A549 (cell line): ENCODE measurements at regions not wholly inside any gene's neighbourhood (a gene's known extent, or its start where the extent isn't known, plus 50 kb on each side); places are given as distances from the start of the nearest gene placed in this dataset.

Source experiments
- BHLHE40 ChIP-seq: IDR thresholded peaks from 2 replicates; pipeline ENCODE4 v1.6.1; 2012; ENCODE audit warnings: low read depth, low read length, inconsistent platforms
- ESRRA ChIP-seq: fragments of 150-350 bp; IDR thresholded peaks from 2 replicates; pipeline ENCODE4 v1.6.1; 2014; ENCODE audit warnings: mild to moderate bottlenecking, low read length, borderline replicate concordance
- MAZ ChIP-seq: fragments of 150-350 bp; IDR thresholded peaks from 2 replicates; pipeline ENCODE4 v1.6.1; 2014; ENCODE audit warnings: antibody characterized with exemption, low read depth, low read length, borderline replicate concordance
- MYC ChIP-seq: IDR thresholded peaks from 2 replicates; pipeline ENCODE4 v1.6.1; 2012; ENCODE audit warnings: mild to moderate bottlenecking, inconsistent platforms, low read length, improper control_type of control experiment, borderline replicate concordance
- POLR2A ChIP-seq: IDR thresholded peaks from 2 replicates; pipeline ENCODE4 v1.6.1; 2012; ENCODE audit warnings: mild to moderate bottlenecking, low read length
- RAD21 ChIP-seq, 2 experiments: fragments of >200 bp in 1 of 2; sonication (Bioruptor Twin) in 1 of 2; formaldehyde crosslinking in 1 of 2; IDR thresholded peaks in 1 of 2; conservative IDR thresholded peaks in 1 of 2; 2 replicates in 1 of 2; 3 replicates in 1 of 2; pipeline ENCODE4 v1.6.1; 2012 to 2018; ENCODE audit warnings: inconsistent platforms in 1 of 2
- TF ChIP-seq, protein P1 (sequence below): fragments of 450-650 bp; IDR thresholded peaks from 2 replicates; pipeline ENCODE4 v1.6.1; 2014; ENCODE audit warnings: antibody characterized with exemption
- TF ChIP-seq, protein P2 (sequence below): fragments of 200-600 bp; sonication (generic); IDR thresholded peaks from 2 replicates; pipeline ENCODE4 v1.6.1; 2016; ENCODE audit warnings: antibody characterized with exemption, mild to moderate bottlenecking, moderate library complexity
- TF ChIP-seq, protein P3 (sequence below): fragments of >200 bp; sonication (Bioruptor Twin); formaldehyde crosslinking; IDR thresholded peaks from 3 replicates; pipeline ENCODE4 v1.5.1; 2016

DNA sequence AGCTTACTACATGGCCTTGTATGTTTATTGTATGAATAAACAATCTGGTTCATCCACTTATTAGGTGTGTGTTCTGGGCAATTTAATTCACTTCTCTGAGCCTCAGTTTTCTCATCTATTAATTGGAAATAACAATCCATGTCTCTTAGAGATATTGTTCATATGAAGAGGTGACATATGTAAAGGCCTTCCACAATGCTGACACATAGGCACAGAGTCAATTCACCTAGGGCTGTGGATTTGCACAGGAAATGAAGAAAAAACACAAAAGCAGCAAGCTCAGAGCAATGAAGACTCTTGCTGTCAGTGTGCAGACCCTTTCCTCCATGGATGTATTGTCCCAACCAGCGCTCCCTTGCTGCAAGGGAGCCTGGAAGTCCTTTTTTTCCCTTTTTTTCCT is 195.2 kb upstream of the CAMK1G start:
- no peak for TF ChIP-seq POLR2A
- no peak for TF ChIP-seq RAD21 (conservative IDR thresholded peaks at IDR 0.05 in 1 of 2, IDR thresholded peaks at IDR 0.05 in 1 of 2)
- TF ChIP-seq, protein P1, sequence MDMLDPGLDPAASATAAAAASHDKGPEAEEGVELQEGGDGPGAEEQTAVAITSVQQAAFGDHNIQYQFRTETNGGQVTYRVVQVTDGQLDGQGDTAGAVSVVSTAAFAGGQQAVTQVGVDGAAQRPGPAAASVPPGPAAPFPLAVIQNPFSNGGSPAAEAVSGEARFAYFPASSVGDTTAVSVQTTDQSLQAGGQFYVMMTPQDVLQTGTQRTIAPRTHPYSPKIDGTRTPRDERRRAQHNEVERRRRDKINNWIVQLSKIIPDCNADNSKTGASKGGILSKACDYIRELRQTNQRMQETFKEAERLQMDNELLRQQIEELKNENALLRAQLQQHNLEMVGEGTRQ = no peak
- TF ChIP-seq, protein P2, sequence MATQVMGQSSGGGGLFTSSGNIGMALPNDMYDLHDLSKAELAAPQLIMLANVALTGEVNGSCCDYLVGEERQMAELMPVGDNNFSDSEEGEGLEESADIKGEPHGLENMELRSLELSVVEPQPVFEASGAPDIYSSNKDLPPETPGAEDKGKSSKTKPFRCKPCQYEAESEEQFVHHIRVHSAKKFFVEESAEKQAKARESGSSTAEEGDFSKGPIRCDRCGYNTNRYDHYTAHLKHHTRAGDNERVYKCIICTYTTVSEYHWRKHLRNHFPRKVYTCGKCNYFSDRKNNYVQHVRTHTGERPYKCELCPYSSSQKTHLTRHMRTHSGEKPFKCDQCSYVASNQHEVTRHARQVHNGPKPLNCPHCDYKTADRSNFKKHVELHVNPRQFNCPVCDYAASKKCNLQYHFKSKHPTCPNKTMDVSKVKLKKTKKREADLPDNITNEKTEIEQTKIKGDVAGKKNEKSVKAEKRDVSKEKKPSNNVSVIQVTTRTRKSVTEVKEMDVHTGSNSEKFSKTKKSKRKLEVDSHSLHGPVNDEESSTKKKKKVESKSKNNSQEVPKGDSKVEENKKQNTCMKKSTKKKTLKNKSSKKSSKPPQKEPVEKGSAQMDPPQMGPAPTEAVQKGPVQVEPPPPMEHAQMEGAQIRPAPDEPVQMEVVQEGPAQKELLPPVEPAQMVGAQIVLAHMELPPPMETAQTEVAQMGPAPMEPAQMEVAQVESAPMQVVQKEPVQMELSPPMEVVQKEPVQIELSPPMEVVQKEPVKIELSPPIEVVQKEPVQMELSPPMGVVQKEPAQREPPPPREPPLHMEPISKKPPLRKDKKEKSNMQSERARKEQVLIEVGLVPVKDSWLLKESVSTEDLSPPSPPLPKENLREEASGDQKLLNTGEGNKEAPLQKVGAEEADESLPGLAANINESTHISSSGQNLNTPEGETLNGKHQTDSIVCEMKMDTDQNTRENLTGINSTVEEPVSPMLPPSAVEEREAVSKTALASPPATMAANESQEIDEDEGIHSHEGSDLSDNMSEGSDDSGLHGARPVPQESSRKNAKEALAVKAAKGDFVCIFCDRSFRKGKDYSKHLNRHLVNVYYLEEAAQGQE = no peak
- no peak for TF ChIP-seq MYC
- TF ChIP-seq, protein P3, sequence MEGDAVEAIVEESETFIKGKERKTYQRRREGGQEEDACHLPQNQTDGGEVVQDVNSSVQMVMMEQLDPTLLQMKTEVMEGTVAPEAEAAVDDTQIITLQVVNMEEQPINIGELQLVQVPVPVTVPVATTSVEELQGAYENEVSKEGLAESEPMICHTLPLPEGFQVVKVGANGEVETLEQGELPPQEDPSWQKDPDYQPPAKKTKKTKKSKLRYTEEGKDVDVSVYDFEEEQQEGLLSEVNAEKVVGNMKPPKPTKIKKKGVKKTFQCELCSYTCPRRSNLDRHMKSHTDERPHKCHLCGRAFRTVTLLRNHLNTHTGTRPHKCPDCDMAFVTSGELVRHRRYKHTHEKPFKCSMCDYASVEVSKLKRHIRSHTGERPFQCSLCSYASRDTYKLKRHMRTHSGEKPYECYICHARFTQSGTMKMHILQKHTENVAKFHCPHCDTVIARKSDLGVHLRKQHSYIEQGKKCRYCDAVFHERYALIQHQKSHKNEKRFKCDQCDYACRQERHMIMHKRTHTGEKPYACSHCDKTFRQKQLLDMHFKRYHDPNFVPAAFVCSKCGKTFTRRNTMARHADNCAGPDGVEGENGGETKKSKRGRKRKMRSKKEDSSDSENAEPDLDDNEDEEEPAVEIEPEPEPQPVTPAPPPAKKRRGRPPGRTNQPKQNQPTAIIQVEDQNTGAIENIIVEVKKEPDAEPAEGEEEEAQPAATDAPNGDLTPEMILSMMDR = no peak
- no peak for TF ChIP-seq MAZ
- no peak for TF ChIP-seq ESRRA
- TF ChIP-seq BHLHE40 = no peak
